Astrocyte (in vitro differentiated cells and primary cell): ENCODE measurements at regions not wholly inside any gene's neighbourhood (a gene's known extent, or its start where the extent isn't known, plus 50 kb on each side); places are given as distances from the start of the nearest gene placed in this dataset.

Source experiments
- DNase-seq: peaks from one replicate; pipeline ENCODE4 v3.0.0-alpha.2; 2010; ENCODE audit warnings: low read depth
- FAIRE-seq: peaks from 2 replicates; lab custom pipeline; 2011; peaks lifted over from hg19 to GRCh38; lab: Jason Lieb, UNC
- H2AFZ ChIP-seq: 2 replicates; pipeline ENCODE4 v1.6.0; 2012; ENCODE audit warnings: low read depth, low read length, inconsistent platforms
- H3K27ac ChIP-seq: 2 replicates; pipeline ENCODE4 v1.5.1; 2011; ENCODE audit warnings: low read depth, low read length, inconsistent platforms
- H3K27me3 ChIP-seq: 2 replicates; pipeline ENCODE4 v1.6.0; 2011; ENCODE audit warnings: low read length, inconsistent platforms; ENCODE audit not compliant: insufficient read depth
- H3K36me3 ChIP-seq: 2 replicates; pipeline ENCODE4 v1.5.1; 2011; ENCODE audit warnings: low read length, inconsistent platforms; ENCODE audit not compliant: insufficient read depth
- H3K4me1 ChIP-seq: 2 replicates; pipeline ENCODE4 v1.5.1; 2011; ENCODE audit warnings: low read length, inconsistent platforms; ENCODE audit not compliant: insufficient read depth
- H3K4me2 ChIP-seq: 2 replicates; pipeline ENCODE4 v1.6.0; 2012; ENCODE audit warnings: low read length, inconsistent platforms
- H3K4me3 ChIP-seq: 2 replicates; pipeline ENCODE4 v1.5.1; 2011; ENCODE audit warnings: low read depth, mild to moderate bottlenecking, low read length, inconsistent platforms; ENCODE audit not compliant: insufficient read depth
- H3K79me2 ChIP-seq: 2 replicates; pipeline ENCODE4 v1.6.0; 2012; ENCODE audit warnings: mild to moderate bottlenecking, low read length, inconsistent platforms; ENCODE audit not compliant: insufficient read depth
- H3K9ac ChIP-seq: 2 replicates; pipeline ENCODE4 v1.6.0; 2012; ENCODE audit warnings: mild to moderate bottlenecking, low read length, inconsistent platforms
- H3K9me3 ChIP-seq: 2 replicates; pipeline ENCODE4 v1.5.1; 2012; ENCODE audit warnings: low read depth, mild to moderate bottlenecking, low read length, inconsistent platforms; ENCODE audit not compliant: insufficient read depth
- H4K20me1 ChIP-seq: 2 replicates; pipeline ENCODE4 v1.6.0; 2012; ENCODE audit warnings: low read length, inconsistent platforms; ENCODE audit not compliant: insufficient read depth
- H3K27ac Mint-ChIP-seq: one replicate; pipeline ENCODE4 v1.8.0; 2021; ENCODE audit warnings: mild to moderate bottlenecking, mixed read lengths; ENCODE audit not compliant: unreplicated experiment
- H3K27me3 Mint-ChIP-seq: one replicate; pipeline ENCODE4 v1.8.0; 2021; ENCODE audit warnings: low read depth, mixed read lengths; ENCODE audit not compliant: unreplicated experiment
- H3K36me3 Mint-ChIP-seq: one replicate; pipeline ENCODE4 v1.8.0; 2021; ENCODE audit warnings: low read depth, mixed read lengths; ENCODE audit not compliant: unreplicated experiment
- H3K4me1 Mint-ChIP-seq: one replicate; pipeline ENCODE4 v1.8.0; 2021; ENCODE audit warnings: low read depth, mixed read lengths; ENCODE audit not compliant: unreplicated experiment
- H3K4me3 Mint-ChIP-seq: one replicate; pipeline ENCODE4 v1.8.0; 2021; ENCODE audit warnings: mild to moderate bottlenecking, moderate library complexity, mixed read lengths; ENCODE audit not compliant: unreplicated experiment
- H3K9me3 Mint-ChIP-seq: one replicate; pipeline ENCODE4 v1.8.0; 2021; ENCODE audit warnings: mild to moderate bottlenecking, mixed read lengths; ENCODE audit not compliant: unreplicated experiment
- CTCF ChIP-seq: IDR thresholded peaks from 2 replicates; pipeline ENCODE4 v1.5.1; 2011; ENCODE audit warnings: low read depth, mild to moderate bottlenecking, inconsistent platforms, low read length, moderate library complexity; ENCODE audit not compliant: insufficient read depth
- EZH2 ChIP-seq: IDR thresholded peaks from 2 replicates; pipeline ENCODE4 v1.6.1; 2012; ENCODE audit warnings: mild to moderate bottlenecking, low read length, inconsistent platforms; ENCODE audit not compliant: insufficient read depth

- Mint-ChIP-seq H3K27me3 (peaks cover 5% of the 10 kb centered on the region), H3K27ac (no peak overlapping the region), H3K9me3 (peaks cover 6% of the 10 kb centered on the region), H3K36me3 (no peaks in the 10 kb centered on the region), H3K4me3 (no peak overlapping the region), H3K4me1 (peaks cover 48% of the 10 kb centered on the region)
- TF ChIP-seq CTCF (no peak), EZH2 (no peak)
- Histone ChIP-seq H3K9ac (no peak overlapping the region), H4K20me1 (no peaks in the 10 kb centered on the region), H3K4me3 (no peak overlapping the region), H3K36me3 (no peaks in the 10 kb centered on the region), H3K4me2 (no peak overlapping the region), H3K9me3 (peaks cover 2% of the 10 kb centered on the region), H3K27ac (no peak overlapping the region), H3K4me1 (peaks cover 54% of the 10 kb centered on the region), H2AFZ (no peak overlapping the region), H3K27me3 (no peaks in the 10 kb centered on the region), H3K79me2 (no peaks in the 10 kb centered on the region)
- no peak for DNase-seq
- FAIRE-seq: no peak
Measured at GRCh38 chr17:77833769-77834168, 124.7 kb upstream of the TNRC6C start.

- H3K4me3 Mint-ChIP-seq: no peak overlapping the region
- H3K36me3 Mint-ChIP-seq: no peaks in the 10 kb centered on the region
- H3K4me1 ChIP-seq: peaks cover 52% of the 10 kb centered on the region
- peak overlapping the region; percentile 12 for H2AFZ ChIP-seq
- H3K9me3 ChIP-seq: peaks cover 2% of the 10 kb centered on the region
- H3K27ac ChIP-seq: peak overlapping the region; percentile 93
- H3K9ac ChIP-seq: peak overlapping the region; percentile 84
- H3K27ac Mint-ChIP-seq: peak overlapping the region; percentile 84
- H3K9me3 Mint-ChIP-seq: peaks cover 8% of the 10 kb centered on the region
- no peaks in the 10 kb centered on the region for H3K27me3 ChIP-seq
- no peaks in the 10 kb centered on the region for H3K79me2 ChIP-seq
- peak overlapping the region; percentile 35 for H3K4me3 ChIP-seq
- H3K27me3 Mint-ChIP-seq: peaks cover 11% of the 10 kb centered on the region
- peaks cover 48% of the 10 kb centered on the region for H3K4me1 Mint-ChIP-seq
- TF ChIP-seq CTCF: no peak
- TF ChIP-seq EZH2: no peak
- no peaks in the 10 kb centered on the region for H4K20me1 ChIP-seq
- DNase-seq: peak; percentile 93
- FAIRE-seq: peak; percentile 98
- H3K4me2 ChIP-seq: peak overlapping the region; percentile 82
- H3K36me3 ChIP-seq: no peaks in the 10 kb centered on the region
Measured at GRCh38 chr17:77834170-77835115, 124.1 kb upstream of the TNRC6C start.
